DMS53 (cell line): ENCODE measurements at regions not wholly inside any gene's neighbourhood (a gene's known extent, or its start where the extent isn't known, plus 50 kb on each side); places are given as distances from the start of the nearest gene placed in this dataset.

Source experiments
- DNase-seq: peaks from one replicate; lab custom pipeline; 2025; lab: John Stamatoyannopoulos, UW

DNA sequence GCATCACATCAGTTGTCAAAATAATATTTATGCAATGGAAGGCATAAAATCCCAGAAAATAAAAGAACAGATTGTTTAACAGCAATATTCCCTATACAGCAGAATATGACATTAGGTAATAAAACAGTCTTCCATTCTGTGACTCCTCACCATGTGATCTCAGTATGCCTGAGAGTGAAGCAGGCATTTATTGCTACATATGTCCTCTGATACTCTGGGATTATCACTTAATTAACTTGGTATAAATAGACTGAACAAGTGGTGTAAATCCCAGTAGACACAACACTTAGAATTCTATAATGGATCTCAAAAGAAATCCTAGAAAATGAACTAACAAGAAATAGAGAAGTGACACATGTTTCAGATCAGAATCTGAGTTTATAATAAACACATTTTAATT, 841.3 kb downstream of the PDHA2 start:
- DNase-seq: no peak

DNA sequence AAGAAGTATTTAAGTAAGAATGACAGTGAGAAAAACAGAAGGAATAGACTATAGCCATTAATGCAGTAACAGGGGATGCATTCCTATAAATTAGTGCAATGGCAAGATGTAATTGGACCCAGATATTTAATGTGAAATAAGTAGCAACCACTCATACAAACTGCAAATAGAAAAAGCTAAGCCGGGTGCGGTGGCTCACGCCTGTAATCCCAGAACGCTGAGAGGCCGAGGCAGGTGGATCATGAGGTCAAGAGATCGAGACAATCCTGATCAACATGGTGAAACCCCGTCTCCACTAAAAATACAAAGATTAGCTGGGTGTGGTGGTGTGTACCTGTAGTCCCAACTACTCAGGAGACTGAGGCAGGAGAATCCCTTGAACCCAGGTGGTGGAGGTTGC, 845.8 kb downstream of the PDHA2 start:
- DNase-seq: no peak

DNA sequence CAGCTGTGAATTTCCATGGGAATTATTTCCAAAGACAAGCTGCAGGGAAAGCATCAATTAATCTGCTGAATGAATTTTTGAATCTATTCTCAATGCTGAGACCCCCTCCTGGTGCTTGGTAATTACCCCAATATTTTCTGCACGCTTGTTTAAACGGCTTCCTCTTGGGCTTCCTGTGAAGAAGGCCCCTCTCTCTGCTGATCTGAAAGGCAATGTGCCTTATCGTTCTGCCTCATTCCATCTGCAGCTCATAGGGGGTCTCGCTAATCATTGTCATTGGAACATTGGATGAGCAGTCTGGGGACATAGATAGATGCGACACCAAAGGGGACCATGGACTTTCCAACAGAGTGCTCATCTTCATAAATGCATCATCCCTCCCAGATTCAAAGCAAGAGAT, 851.6 kb downstream of the PDHA2 start:
- DNase-seq: no peak

DNA sequence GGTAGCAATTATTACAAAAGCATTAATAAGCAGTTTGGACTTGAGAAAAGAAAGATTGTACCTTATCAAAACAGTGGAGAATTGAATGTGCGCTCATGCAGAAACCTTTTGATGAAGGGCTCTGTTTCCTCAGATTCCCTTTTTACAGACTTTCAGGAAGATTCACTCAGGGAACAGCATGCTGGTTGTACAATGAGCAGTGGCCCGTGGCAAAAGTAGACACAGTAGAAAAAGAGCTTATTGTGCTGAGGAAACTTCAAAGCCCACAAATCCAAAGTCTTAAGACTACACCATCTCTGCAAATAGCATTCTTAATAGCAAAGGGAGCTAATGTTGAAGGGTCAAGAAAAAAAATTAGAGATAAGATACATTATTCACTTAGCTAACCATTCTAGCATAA, 858.9 kb downstream of the PDHA2 start:
- peak; percentile 38 for DNase-seq

DNA sequence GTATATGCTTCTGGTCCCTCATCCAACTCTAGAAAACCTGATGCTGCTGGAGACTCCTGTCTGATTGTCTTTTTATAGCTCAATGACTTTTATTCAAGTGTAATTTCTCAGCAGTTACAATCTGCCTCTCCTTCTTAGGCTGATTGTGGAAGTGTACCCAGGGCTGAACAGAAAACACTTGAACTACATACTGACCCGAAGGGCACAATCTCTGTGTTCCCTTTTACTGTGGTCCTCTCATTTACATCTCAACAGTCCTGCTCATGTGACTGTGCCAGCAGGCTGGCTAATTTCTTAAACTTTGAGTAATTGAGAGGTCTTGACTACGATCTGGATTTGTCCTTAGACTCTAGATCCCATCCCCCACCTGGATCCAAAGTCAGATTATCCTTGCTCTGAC, 863.4 kb downstream of the PDHA2 start:
- no peak for DNase-seq

DNA sequence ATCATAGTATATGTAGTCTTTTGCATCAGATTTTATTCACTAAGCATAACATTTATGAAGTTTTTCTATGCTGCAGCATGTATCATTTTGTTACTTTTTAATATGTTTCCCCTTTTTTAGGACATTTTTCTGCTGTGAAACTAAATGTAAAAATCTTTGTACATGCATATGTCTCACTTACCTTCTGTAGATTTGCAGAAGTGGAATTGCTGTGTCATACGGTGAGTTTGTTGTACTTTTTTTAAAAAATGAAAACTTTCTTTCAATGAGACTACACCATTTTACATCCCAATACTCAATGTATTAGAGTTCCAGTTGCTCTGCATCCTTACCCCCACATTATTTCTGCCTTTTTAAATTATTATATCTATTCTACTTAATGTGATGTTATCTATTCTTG, 868.9 kb downstream of the PDHA2 start:
- DNase-seq: no peak

DNA sequence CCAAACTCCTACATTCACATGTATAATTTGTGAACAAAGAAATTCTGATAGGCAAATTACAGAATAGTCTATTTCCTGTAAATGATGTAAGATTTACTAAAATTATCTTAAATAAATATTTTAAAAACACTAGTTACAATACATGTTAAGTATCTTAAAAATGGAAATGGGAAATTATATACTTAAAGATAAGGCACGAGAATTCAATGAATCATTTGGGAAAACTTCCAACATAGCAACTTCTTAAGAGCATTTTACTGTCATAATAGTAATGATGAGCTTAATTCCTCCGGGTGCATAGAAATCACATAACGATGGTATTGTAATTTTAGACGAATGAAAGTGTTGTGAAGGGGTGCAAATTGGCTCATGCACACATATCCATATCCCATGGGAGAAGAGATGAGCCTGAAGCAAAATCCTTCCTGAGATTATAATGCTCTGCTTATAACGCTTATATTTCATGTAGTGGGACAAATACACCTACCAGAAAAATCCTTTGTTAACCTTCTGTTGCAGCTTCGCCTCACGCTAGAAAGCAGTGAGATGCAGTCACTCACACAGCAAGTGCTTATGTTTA, 873.5 kb downstream of the PDHA2 start:
- no peak for DNase-seq

DNA sequence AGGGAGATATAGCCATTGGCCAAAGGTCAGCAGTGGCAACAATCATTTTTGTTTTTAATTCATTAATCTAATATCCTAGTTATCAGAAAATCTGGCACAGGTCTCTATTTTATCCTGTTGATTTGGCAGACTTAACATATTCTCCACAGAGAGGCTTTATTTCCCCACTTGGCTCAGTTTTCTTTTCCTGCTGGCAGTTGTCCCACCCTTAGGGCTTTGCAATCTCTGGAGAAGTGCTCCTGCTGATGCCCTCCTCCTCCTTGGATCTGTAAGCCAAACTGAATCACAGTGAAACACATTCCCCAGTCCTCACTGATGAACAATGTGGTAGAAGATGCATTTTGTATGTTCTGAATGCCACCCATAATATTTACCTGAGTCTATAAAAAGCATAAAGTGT, 889.7 kb downstream of the PDHA2 start:
- no peak for DNase-seq

DNA sequence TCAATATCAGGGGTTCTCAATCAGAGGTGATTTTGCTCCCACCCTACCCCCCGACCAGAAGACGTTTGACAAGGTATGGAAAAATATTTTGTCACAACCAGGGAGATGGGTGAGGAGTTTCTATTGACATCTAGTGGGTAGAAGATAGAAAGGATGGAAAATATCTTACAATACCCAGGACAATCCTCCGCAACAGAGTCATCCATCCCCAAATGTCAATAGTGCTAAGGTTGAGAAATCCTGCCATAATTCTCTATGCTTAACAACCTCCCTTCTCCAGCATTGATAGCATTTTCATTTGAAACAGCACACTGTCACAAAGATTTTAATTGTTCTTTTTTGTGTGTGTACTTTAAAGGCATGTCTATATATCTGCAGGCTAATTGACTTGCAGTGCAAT, 890.5 kb downstream of the PDHA2 start:
- no peak for DNase-seq

DNA sequence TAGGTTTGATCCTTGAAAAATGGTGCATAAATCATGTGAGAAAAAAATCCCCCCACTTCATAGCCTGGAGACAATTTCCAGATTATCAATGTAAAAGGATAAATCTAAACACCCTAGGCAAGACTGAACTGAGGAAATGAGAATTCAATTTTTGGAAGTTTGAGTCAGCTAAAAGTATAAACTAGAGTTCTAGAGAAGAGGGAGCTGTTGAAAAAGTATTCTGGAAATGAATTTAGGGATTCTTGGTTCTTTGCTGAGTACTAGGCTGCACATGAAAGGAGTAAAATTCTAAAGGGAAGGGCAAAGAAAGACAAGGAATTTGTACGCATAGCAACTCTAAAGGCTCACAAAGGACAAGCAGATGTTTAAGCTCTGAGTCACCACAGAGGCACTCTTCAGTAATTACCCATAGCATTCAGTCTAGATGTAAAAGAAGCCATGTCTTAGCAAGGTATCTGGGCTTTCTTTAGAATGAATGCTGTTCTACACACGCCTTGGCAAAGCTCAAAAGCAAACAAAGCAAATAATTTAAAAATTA, 896.5 kb downstream of the PDHA2 start:
- DNase-seq: peak; percentile 1

DNA sequence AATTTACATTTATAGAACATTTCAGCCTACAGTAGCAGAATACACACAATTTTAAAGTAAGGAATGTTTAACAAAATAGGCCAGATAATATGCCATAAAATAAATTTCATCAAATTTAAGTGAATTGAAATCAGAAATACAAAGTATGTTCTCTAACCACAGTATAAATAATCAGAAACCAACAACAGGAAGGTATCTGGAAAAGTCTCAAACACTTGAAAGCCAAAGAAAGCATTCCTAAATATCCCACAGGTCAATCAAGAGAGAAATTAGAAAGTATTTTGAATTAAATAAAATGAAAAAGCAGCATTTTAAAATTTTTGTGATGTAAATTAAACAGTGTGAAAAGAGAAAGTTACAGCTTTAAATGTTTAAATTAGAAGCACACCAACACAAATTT, 899.2 kb downstream of the PDHA2 start:
- no peak for DNase-seq

DNA sequence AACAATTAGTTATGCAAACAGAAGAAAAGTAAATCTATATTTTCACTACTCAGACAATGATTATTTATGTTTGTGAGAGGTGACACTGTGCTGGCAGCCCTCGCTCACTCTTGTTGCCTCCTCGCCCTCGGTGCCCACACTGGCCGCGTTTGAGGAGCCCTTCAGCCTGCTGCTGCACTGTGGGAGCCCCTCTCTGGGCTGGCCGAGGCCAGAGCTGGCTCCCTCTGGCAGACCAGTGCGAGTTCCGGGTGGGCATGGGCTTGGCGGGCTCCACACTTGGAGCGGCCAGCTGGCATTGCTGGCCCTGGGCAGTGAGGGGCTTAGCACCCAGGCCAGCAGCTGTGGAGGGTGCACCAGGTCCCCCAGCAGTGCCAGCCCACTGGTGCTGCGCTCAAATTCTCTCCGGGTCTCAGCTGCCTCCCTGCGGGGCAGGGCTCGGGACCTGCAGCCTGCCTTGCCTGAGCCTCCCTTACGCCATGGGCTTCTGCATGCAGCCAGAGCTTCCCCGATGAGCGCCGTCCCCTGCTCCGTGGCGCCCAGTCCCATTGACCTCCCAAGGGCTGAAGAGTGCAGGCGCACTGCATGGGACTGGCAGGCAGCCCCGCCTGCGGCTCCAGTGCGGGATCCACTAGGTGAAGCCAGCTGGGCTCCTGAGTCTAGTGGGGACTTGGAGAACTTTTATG, 902.6 kb downstream of the PDHA2 start:
- no peak for DNase-seq

DNA sequence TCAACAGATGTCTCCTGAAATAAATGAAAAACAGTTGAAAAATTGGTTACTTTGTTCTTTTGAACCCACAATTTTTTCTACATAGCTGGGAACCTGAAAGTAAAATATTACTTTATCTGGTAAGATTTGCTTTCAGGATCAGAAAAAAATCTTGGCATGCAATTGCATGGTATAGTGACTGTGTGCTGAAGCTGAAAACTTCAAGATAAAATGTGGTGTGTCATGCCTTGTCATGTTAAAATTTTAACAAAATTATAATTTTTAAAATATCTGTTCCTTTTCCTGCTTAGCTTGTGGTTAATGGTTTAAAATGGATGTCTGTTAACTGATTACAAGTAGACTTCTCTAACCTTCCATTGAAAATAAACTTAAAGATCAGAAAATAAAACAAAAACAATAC, 904.8 kb downstream of the PDHA2 start:
- DNase-seq: no peak

DNA sequence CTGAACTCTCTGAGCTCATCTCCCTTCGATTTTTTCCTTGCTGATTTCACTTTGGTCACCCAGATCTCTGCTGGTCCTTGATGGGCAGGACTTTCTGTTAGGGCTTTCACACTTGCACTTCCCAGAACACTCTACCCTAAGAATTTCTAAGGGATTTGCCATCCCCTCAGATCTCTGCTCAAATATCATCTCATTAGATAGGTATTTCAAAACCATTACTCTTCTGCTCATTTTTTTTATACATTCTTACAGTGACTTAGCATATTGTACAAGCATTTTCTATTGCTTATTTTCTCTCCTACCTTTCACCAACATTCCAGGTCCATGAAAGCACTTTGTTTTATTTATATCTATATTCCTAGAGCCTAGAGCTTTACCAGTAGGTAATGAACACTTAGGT, 913.3 kb downstream of the PDHA2 start:
- no peak for DNase-seq

DNA sequence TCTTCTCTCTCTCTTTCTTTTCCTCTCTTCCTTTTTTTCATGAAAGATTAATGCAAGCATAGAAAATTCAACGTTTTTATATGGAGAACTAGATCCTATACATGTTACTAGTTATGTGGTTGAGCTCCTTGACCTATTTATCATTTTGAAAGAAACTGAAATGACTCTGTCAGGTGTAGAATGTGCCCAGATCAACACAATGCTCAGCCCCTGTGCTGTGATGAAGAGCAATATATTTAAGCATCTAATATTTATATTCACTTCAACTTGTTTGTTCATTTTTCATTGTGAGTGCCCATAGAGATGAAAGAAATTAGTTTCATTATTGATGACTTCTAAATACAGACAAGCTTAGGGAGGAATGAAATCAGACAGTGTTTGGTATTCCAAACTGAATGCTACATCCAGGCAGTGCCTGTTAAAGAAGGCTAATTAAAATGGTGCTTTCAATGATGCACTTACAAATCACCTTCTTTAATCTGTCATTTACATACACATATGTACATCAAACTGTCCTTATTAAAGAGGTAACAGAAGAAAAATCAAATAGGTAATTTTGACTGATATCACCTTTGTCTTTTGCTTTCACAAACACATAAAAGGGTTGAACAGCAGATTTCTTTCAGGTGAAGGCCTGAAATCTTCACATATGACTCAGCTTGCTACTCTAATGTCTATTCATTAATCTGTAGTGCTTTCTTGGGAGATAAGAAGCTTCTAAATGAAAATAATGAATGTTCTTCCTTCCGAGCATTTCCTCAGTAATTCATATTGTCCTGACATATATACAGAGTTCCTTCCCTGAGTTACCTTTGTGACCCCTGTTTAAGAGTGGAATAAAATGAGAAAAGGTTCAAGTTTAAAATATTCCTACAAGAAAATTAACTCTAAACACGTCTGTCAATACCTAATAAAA, 915.9 kb downstream of the PDHA2 start:
- DNase-seq: no peak

DNA sequence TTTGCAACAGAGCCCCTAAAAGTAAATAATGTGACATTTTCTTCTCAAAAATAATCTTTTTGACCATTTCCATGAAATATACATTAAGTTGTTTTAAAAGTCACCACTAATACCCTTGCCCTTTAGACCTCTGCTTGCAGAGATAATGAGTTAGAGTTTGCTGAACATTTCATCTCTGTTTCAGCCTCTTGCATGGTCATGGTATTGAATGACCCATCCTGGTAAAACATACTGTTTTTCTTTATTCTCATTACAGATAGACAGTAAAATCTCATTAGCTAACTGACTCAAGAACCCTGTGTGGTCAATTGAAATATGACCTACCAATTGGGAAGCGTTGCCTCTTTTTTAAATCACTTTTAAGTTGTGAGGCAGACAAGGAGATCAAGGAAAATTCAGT, 916.7 kb downstream of the PDHA2 start:
- DNase-seq: no peak

DNA sequence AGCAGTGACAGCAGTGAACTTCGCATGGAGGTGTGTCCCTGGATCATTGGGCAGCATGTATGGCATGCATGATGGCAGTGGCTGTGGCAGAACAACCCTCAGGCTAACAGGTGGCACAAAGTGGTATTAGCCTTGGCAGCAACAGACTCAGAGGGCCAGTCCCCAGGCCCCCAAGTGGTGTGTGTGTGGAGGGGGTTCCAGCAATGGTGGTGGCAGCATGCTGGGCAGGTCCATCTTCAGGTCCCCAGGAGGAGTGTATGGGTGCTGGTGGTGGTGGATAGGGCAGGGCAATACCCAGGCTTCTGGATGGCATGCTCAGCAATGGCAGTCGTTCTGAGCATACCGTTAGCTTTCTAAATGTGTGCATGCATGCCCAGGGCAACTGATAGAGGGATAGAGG, 923.7 kb downstream of the PDHA2 start:
- no peak for DNase-seq

DNA sequence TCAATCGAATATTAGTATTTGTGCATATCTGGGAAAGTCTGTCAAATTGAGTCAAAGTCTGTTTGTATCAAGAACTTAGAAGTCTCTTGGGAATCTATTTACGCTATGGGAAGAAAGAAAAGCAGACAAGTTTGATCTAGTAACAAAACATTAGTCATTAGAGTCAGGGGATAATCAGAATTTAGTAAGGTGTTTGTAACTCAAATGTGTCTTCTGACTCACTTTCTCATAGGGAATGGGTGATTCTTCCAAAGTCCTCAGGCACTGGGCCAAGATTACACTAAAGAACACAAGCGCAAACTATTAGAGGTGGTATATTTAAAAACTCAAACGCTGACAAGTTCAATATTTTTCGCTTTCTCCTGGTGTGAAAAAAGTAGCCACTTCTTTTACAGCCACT, 926.5 kb downstream of the PDHA2 start:
- DNase-seq: no peak

DNA sequence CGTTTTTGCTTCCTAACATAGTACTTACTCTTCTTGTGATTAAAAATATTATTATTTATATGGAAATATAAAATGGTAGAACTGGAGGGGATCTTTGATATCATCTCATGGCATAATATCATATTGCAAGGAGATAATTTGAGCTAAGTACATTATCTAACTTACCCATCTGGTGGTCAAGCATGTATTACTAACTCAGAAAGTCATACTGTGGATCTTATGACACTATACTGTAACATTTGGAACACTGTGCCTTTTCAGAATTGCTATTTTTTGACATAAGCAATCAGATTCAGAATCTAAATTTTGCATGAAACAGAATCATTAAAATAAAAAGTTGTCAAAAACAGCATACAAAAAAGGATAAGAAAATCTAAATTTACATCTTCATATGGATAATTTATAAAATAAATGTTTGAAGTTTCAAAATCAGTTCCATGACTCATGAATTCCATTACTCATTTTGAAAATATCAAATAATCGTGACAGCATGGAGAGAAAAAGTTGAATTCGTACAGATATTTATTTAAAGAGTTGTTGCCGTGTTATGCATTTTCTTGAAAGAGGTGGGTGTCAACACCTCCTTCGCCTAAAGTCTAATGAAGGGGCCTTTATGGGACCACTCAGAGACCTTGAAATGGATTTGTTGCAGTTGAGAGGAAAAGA, 928.1 kb downstream of the PDHA2 start:
- no peak for DNase-seq

DNA sequence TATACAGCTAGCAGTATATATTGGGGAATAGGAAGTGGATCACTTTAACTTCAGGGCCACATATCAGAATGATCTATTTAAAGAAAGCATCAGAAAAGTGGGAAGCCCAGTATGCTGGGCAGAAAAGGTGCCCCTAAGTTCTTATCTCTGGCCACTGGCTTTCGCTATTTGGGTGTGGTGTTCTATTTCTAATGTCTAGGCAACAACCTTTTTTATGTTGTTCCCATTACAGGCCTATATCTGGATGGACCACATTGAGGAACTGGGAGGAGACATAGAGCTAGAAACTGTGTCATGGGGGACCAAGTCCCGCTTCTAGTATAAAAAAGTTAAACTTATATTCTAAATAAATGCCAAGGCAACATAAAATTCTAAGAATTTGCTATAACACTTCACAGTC, 935.6 kb downstream of the PDHA2 start:
- DNase-seq: no peak

DNA sequence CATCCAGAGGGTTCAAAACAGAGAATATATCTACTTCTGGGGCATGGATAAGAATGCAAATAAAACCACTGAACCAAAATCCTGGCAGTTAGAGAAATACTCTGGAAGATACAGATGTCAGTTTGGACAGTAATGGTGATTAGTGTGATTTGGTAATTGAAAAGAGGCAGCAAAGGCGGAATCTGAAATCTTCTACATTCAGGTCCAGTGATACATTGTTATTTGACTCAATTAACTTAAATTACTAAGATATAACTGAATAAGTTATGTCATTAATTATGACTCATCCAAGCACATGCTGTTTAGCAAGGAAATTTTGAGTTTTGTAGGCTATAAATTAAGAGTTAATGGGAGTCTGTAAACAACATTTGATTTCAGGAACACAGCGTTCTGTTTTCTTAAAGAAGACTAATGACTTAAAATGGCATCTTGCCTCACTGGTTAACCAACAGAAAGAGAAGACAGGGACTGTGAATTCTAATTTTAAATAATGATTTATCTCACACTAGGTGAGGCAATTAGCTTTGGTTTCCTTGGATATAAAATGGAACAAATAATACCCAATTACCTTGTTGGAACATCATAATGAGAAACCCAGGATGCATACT, 937.1 kb downstream of the PDHA2 start:
- no peak for DNase-seq

DNA sequence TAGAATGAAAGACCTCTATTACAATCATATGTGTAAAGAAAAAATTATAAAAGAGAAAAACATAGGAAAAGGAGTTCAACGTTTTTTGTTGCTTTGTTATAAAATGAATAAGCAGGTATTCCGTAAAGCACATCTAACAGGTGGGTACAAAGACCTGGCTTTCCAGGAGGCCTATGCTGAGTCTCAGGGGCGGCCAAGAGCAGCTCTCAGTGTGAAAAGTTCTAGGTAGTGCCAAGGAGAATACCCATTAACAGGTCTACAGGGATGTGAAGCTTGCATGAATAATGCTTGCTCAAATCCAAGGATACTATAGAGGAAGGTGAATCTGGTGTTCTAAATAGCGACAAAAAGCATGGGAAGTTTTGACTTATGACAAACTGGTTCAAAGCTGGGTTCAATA, 944.4 kb downstream of the PDHA2 start:
- no peak for DNase-seq
